ENCODE measurements at regions not wholly inside any gene's neighbourhood (a gene's known extent, or its start where the extent isn't known, plus 50 kb on each side); places are given as distances from the start of the nearest gene placed in this dataset.

- TF ChIP-seq, protein P1, sequence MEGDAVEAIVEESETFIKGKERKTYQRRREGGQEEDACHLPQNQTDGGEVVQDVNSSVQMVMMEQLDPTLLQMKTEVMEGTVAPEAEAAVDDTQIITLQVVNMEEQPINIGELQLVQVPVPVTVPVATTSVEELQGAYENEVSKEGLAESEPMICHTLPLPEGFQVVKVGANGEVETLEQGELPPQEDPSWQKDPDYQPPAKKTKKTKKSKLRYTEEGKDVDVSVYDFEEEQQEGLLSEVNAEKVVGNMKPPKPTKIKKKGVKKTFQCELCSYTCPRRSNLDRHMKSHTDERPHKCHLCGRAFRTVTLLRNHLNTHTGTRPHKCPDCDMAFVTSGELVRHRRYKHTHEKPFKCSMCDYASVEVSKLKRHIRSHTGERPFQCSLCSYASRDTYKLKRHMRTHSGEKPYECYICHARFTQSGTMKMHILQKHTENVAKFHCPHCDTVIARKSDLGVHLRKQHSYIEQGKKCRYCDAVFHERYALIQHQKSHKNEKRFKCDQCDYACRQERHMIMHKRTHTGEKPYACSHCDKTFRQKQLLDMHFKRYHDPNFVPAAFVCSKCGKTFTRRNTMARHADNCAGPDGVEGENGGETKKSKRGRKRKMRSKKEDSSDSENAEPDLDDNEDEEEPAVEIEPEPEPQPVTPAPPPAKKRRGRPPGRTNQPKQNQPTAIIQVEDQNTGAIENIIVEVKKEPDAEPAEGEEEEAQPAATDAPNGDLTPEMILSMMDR (conservative IDR thresholded peaks at IDR 0.05; ENCODE audit: low read depth, low read length): no peak
- TF ChIP-seq EZH2 (IDR thresholded peaks at IDR 0.05; ENCODE audit: low read length, unreplicated experiment) (no peak), EZH2phosphoT487 (IDR thresholded peaks at IDR 0.05; ENCODE audit: borderline replicate concordance, low read length) (no peak)
Observed at GRCh38 chr5:158277276-158277675, 418.3 kb upstream of the CLINT1 start.

All from PC-3 (cell line).